ENCODE measurements at regions not wholly inside any gene's neighbourhood (a gene's known extent, or its start where the extent isn't known, plus 50 kb on each side); places are given as distances from the start of the nearest gene placed in this dataset.

DNA sequence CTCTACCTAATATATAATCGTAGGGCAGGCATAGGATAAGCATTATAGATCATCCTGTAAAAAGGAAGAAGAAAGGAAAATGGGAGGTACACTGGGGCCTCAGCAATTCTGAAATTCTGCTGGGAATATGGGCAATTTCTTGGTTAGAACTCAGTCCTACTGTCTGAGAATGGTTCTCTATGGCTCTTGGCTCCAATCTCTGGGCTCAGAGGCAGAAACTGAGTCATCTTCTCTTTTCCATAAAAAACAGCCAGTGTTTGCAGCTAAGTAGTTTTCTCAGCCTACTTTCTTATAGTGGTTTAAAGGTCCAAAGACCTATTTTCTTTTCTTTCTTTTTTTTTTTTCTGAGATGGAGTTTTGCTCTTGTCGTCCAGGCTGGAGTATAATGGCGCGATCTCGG is 135.8 kb upstream of the ZBED5 start:
- H3K27me3 ChIP-seq (ENCODE audit: control insufficient read depth in 2 of 2, insufficient read depth in 2 of 2, low read length in 2 of 2) = peaks cover 5 to 12% of the 10 kb centered on the region in 2 experiments
- ChIA-PET CTCF (no interaction called here), POLR2A (no interaction called here)
- H3K79me2 ChIP-seq (ENCODE audit: control insufficient read depth, insufficient read depth, low read length) = no peaks in the 10 kb centered on the region
- H3K4me2 ChIP-seq (ENCODE audit: insufficient read depth, low read length) = no peak overlapping the region
- intact Hi-C loops (cut with micrococcal nuclease) (no loop called here), dilution Hi-C loops (cut with MboI; ENCODE audit: extremely low pct_ligation_motif_present, low sequenced_read_pairs) (no loop called here)
- no peak overlapping the region for H3K4me3 ChIP-seq (replicated peaks in 1 of 3; ENCODE audit: insufficient read depth in 1 of 3, low read depth in 1 of 3, low read length in 3 of 3)
- H3K9me1 ChIP-seq (replicated peaks; ENCODE audit: control insufficient read depth, extremely low read depth, insufficient read depth, low read length) = no peaks in the 10 kb centered on the region
- TF ChIP-seq FOS (IDR thresholded peaks at IDR 0.05; ENCODE audit: borderline replicate concordance, insufficient read depth, low read length) = no peak
- no peak for TF ChIP-seq EZH2 (IDR thresholded peaks at IDR 0.05; ENCODE audit: borderline replicate concordance, low read depth, low read length, severe bottlenecking)
- TF ChIP-seq MYC (IDR thresholded peaks at IDR 0.05; ENCODE audit: low read depth, low read length) = no peak
- TF ChIP-seq GATA2 (IDR thresholded peaks at IDR 0.05; ENCODE audit: insufficient read depth, insufficient read length, low read depth, low read length) = no peak
- TF ChIP-seq POLR2AphosphoS5 (IDR thresholded peaks at IDR 0.05; ENCODE audit: insufficient read depth, low read depth, low read length) = no peak
- TF ChIP-seq, protein P1, sequence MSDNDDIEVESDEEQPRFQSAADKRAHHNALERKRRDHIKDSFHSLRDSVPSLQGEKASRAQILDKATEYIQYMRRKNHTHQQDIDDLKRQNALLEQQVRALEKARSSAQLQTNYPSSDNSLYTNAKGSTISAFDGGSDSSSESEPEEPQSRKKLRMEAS (IDR thresholded peaks at IDR 0.05; ENCODE audit: insufficient read depth, insufficient read length) = no peak
- no peak for TF ChIP-seq POLR2A (IDR thresholded peaks at IDR 0.05; ENCODE audit: low read depth, low read length)
- TF ChIP-seq, protein P2, sequence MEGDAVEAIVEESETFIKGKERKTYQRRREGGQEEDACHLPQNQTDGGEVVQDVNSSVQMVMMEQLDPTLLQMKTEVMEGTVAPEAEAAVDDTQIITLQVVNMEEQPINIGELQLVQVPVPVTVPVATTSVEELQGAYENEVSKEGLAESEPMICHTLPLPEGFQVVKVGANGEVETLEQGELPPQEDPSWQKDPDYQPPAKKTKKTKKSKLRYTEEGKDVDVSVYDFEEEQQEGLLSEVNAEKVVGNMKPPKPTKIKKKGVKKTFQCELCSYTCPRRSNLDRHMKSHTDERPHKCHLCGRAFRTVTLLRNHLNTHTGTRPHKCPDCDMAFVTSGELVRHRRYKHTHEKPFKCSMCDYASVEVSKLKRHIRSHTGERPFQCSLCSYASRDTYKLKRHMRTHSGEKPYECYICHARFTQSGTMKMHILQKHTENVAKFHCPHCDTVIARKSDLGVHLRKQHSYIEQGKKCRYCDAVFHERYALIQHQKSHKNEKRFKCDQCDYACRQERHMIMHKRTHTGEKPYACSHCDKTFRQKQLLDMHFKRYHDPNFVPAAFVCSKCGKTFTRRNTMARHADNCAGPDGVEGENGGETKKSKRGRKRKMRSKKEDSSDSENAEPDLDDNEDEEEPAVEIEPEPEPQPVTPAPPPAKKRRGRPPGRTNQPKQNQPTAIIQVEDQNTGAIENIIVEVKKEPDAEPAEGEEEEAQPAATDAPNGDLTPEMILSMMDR (IDR thresholded peaks at IDR 0.05; ENCODE audit: extremely low read depth in 1 of 2, insufficient read depth in 1 of 2, low read depth in 1 of 2, low read length in 2 of 2) = no peak
- H2AFZ ChIP-seq (ENCODE audit: low read depth, low read length) = no peak overlapping the region
- no peaks in the 10 kb centered on the region for H3K4me1 ChIP-seq (ENCODE audit: control insufficient read depth, extremely low read depth, insufficient read depth, low read length)
- BruUV-seq (replicated peaks) = no TSS peak
- no peaks in the 10 kb centered on the region for H4K20me1 ChIP-seq (replicated peaks; ENCODE audit: control insufficient read depth, extremely low read depth, insufficient read depth, low read length)
- no peak for DNase-seq (ENCODE audit: low read depth, low spot score)
- H3K9me3 ChIP-seq (replicated peaks; ENCODE audit: control insufficient read depth, insufficient read depth, low read length) = no peaks in the 10 kb centered on the region
- no peak overlapping the region for H3K27ac ChIP-seq (ENCODE audit: insufficient read depth, low read depth, low read length)
- no peak for FAIRE-seq
- H3K9ac ChIP-seq (replicated peaks; ENCODE audit: extremely low read depth, insufficient read depth, low read length) = no peak overlapping the region
- no peaks in the 10 kb centered on the region for H3K36me3 ChIP-seq (ENCODE audit: control insufficient read depth in 2 of 2, extremely low read depth in 1 of 2, insufficient read depth in 2 of 2, low read length in 2 of 2)
